ENCODE measurements at regions not wholly inside any gene's neighbourhood (a gene's known extent, or its start where the extent isn't known, plus 50 kb on each side); places are given as distances from the start of the nearest gene placed in this dataset.

- no peak for TF ChIP-seq EZH2phosphoT487 (IDR thresholded peaks at IDR 0.05; ENCODE audit: borderline replicate concordance, low read length)
- TF ChIP-seq, protein P1, sequence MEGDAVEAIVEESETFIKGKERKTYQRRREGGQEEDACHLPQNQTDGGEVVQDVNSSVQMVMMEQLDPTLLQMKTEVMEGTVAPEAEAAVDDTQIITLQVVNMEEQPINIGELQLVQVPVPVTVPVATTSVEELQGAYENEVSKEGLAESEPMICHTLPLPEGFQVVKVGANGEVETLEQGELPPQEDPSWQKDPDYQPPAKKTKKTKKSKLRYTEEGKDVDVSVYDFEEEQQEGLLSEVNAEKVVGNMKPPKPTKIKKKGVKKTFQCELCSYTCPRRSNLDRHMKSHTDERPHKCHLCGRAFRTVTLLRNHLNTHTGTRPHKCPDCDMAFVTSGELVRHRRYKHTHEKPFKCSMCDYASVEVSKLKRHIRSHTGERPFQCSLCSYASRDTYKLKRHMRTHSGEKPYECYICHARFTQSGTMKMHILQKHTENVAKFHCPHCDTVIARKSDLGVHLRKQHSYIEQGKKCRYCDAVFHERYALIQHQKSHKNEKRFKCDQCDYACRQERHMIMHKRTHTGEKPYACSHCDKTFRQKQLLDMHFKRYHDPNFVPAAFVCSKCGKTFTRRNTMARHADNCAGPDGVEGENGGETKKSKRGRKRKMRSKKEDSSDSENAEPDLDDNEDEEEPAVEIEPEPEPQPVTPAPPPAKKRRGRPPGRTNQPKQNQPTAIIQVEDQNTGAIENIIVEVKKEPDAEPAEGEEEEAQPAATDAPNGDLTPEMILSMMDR (IDR thresholded peaks at IDR 0.05; ENCODE audit: low read depth, low read length, poor library complexity, severe bottlenecking), result no peak
- Histone ChIP-seq H3K4me2 (ENCODE audit: low read length) (no peak overlapping the region), H4K20me1 (ENCODE audit: control insufficient read depth, insufficient read depth, low read depth, low read length) (no peaks in the 10 kb centered on the region), H3K9me2 (replicated peaks; ENCODE audit: control insufficient read depth, low read length) (no peaks in the 10 kb centered on the region), H3F3A (ENCODE audit: control insufficient read depth, insufficient read depth) (no peaks in the 10 kb centered on the region), H3K36me3 (ENCODE audit: control insufficient read depth, low read length) (no peaks in the 10 kb centered on the region), H3K4me3 (ENCODE audit: low read length) (no peak overlapping the region), H3K4me1 (ENCODE audit: control insufficient read depth, low read length) (no peaks in the 10 kb centered on the region), H3K79me2 (ENCODE audit: control insufficient read depth, low read length) (no peaks in the 10 kb centered on the region), H3K9me3 (ENCODE audit: control insufficient read depth, insufficient read depth, low read length) (no peaks in the 10 kb centered on the region), H3K27ac (ENCODE audit: low read depth, low read length) (no peak overlapping the region), H3K27me3 (ENCODE audit: control insufficient read depth, low read length) (no peaks in the 10 kb centered on the region)
Measured at GRCh38 chr16:66147291-66147690, 219.2 kb upstream of the CDH5 start.

GRCh38 chr16:66146798-66147197, 219.7 kb upstream of the CDH5 start:
- H3K4me1 ChIP-seq (ENCODE audit: control insufficient read depth, low read length), result no peaks in the 10 kb centered on the region
- H3K4me2 ChIP-seq (ENCODE audit: low read length), result no peak overlapping the region
- H3K4me3 ChIP-seq (ENCODE audit: low read length), result no peak overlapping the region
- no peaks in the 10 kb centered on the region for H3K36me3 ChIP-seq (ENCODE audit: control insufficient read depth, low read length)
- H3K27ac ChIP-seq (ENCODE audit: low read depth, low read length), result no peak overlapping the region
- H3K79me2 ChIP-seq (ENCODE audit: control insufficient read depth, low read length), result no peaks in the 10 kb centered on the region
- no peaks in the 10 kb centered on the region for H3K27me3 ChIP-seq (ENCODE audit: control insufficient read depth, low read length)
- H3F3A ChIP-seq (ENCODE audit: control insufficient read depth, insufficient read depth), result no peaks in the 10 kb centered on the region
- H3K9me3 ChIP-seq (ENCODE audit: control insufficient read depth, insufficient read depth, low read length), result no peaks in the 10 kb centered on the region
- H3K9me2 ChIP-seq (replicated peaks; ENCODE audit: control insufficient read depth, low read length), result no peaks in the 10 kb centered on the region
- H4K20me1 ChIP-seq (ENCODE audit: control insufficient read depth, insufficient read depth, low read depth, low read length), result no peaks in the 10 kb centered on the region
- no peak for TF ChIP-seq EZH2phosphoT487 (IDR thresholded peaks at IDR 0.05; ENCODE audit: borderline replicate concordance, low read length)
- TF ChIP-seq, protein P1 (IDR thresholded peaks at IDR 0.05; ENCODE audit: low read depth, low read length, poor library complexity, severe bottlenecking), result no peak

DNA sequence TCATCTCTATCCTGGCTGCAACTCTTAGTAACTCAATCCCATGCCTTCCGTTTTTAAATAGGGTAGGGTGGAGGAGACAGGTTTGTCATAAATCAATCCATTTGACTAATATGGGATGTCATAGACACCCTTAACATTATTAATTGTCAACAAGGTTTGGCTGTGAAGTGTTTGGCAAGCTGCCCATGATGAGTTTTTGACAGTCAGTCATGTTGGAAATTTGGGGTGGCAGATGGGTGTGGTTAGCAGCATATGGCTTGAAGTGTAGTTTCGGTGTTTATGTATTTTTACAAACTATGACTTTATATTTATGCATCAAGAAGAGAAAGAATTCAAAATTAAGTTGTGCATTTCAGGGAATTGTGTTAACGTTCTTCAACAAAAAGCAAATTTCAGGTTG, 221.8 kb upstream of the CDH5 start:
- Histone ChIP-seq H3K36me3 (ENCODE audit: control insufficient read depth, low read length) (no peaks in the 10 kb centered on the region), H3K9me3 (ENCODE audit: control insufficient read depth, insufficient read depth, low read length) (no peaks in the 10 kb centered on the region), H3K27me3 (ENCODE audit: control insufficient read depth, low read length) (no peaks in the 10 kb centered on the region), H3K27ac (ENCODE audit: low read depth, low read length) (no peak overlapping the region), H3K4me2 (ENCODE audit: low read length) (no peak overlapping the region), H3K4me3 (ENCODE audit: low read length) (no peak overlapping the region), H3K79me2 (ENCODE audit: control insufficient read depth, low read length) (no peaks in the 10 kb centered on the region), H4K20me1 (ENCODE audit: control insufficient read depth, insufficient read depth, low read depth, low read length) (no peaks in the 10 kb centered on the region), H3F3A (ENCODE audit: control insufficient read depth, insufficient read depth) (no peaks in the 10 kb centered on the region), H3K4me1 (ENCODE audit: control insufficient read depth, low read length) (no peaks in the 10 kb centered on the region), H3K9me2 (replicated peaks; ENCODE audit: control insufficient read depth, low read length) (no peaks in the 10 kb centered on the region)
- TF ChIP-seq EZH2phosphoT487 (IDR thresholded peaks at IDR 0.05; ENCODE audit: borderline replicate concordance, low read length), result no peak
- TF ChIP-seq, protein P1 (IDR thresholded peaks at IDR 0.05; ENCODE audit: low read depth, low read length, poor library complexity, severe bottlenecking), result no peak

DNA sequence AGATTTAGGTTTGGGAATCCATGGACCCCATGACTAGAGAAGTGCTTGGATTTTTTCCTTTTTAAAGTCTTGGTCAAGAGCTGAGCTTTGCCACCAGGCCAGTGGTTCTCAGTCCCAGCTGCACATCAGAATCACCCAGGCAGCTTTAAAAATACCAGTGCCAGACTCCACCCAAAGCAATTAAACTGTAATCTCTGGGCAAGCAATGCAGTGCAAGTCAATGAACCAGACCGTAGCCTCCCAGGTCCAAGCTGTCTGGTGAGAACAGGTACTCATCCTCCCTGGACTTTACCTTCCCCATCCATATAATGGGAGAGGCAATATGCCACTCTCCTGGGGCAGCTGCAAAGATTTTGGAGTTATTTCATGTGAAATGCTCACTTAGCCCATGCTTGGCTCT, 223.1 kb upstream of the CDH5 start:
- Histone ChIP-seq H3K27me3 (ENCODE audit: control insufficient read depth, low read length) (0 out of 2 replicates have a peak, but pooled peaks cover 2% of the 10 kb centered on the region), H3K4me1 (ENCODE audit: control insufficient read depth, low read length) (no peaks in the 10 kb centered on the region), H3K9me2 (replicated peaks; ENCODE audit: control insufficient read depth, low read length) (no peaks in the 10 kb centered on the region), H4K20me1 (ENCODE audit: control insufficient read depth, insufficient read depth, low read depth, low read length) (no peaks in the 10 kb centered on the region), H3F3A (ENCODE audit: control insufficient read depth, insufficient read depth) (no peaks in the 10 kb centered on the region), H3K4me2 (ENCODE audit: low read length) (no peak overlapping the region), H3K27ac (ENCODE audit: low read depth, low read length) (no peak overlapping the region), H3K36me3 (ENCODE audit: control insufficient read depth, low read length) (no peaks in the 10 kb centered on the region), H3K79me2 (ENCODE audit: control insufficient read depth, low read length) (no peaks in the 10 kb centered on the region), H3K9me3 (ENCODE audit: control insufficient read depth, insufficient read depth, low read length) (no peaks in the 10 kb centered on the region), H3K4me3 (ENCODE audit: low read length) (no peak overlapping the region)
- TF ChIP-seq, protein P1 (IDR thresholded peaks at IDR 0.05; ENCODE audit: low read depth, low read length, poor library complexity, severe bottlenecking), result no peak
- TF ChIP-seq EZH2phosphoT487 (IDR thresholded peaks at IDR 0.05; ENCODE audit: borderline replicate concordance, low read length), result no peak

Measured in DOHH2 (cell line).